CD4-positive, alpha-beta T cell treated with Interleukin-4 for 4 hours (primary cell): ENCODE measurements at regions not wholly inside any gene's neighbourhood (a gene's known extent, or its start where the extent isn't known, plus 50 kb on each side); places are given as distances from the start of the nearest gene placed in this dataset.

Source experiments
- DNase-seq: peaks from one replicate; pipeline ENCODE4 v3.0.0-alpha.2; 2020

- no peak for DNase-seq
These were observed 305.4 kb upstream of the HS6ST1 start for GRCh38 chr2:128623776-128624761.

GRCh38 chr2:128624956-128625355 is 306.3 kb upstream of the HS6ST1 start:
- no peak for DNase-seq

GRCh38 chr2:128625421-128625820 is 306.8 kb upstream of the HS6ST1 start:
- DNase-seq, result no peak

GRCh38 chr2:128625963-128626759 is 307.5 kb upstream of the HS6ST1 start:
- DNase-seq, result no peak

GRCh38 chr2:128626760-128627511 is 308.3 kb upstream of the HS6ST1 start:
- no peak for DNase-seq

GRCh38 chr2:128628206-128628605 is 309.5 kb upstream of the HS6ST1 start:
- no peak for DNase-seq

GRCh38 chr2:128628996-128629395 is 310.3 kb upstream of the HS6ST1 start:
- DNase-seq, result no peak

GRCh38 chr2:128630974-128631697 is 312.5 kb upstream of the HS6ST1 start:
- no peak for DNase-seq

GRCh38 chr2:128631698-128632500 is 313.2 kb upstream of the HS6ST1 start:
- no peak for DNase-seq

- DNase-seq, result no peak
These were observed 313.8 kb upstream of the HS6ST1 start for GRCh38 chr2:128632501-128632800.

GRCh38 chr2:128633501-128633900 is 314.8 kb upstream of the HS6ST1 start:
- DNase-seq, result no peak

- no peak for DNase-seq
These were observed 316.8 kb upstream of the HS6ST1 start for GRCh38 chr2:128635361-128635900.

- DNase-seq, result no peak
These were observed 318.1 kb upstream of the HS6ST1 start for GRCh38 chr2:128636802-128637147.

- no peak for DNase-seq
These were observed 318.9 kb upstream of the HS6ST1 start for GRCh38 chr2:128637481-128638155.

GRCh38 chr2:128638341-128639119 is 319.9 kb upstream of the HS6ST1 start:
- no peak for DNase-seq

GRCh38 chr2:128639120-128639477 is 320.4 kb upstream of the HS6ST1 start:
- no peak for DNase-seq

- no peak for DNase-seq
These were observed 321.0 kb upstream of the HS6ST1 start for GRCh38 chr2:128639693-128640092.

GRCh38 chr2:128640166-128640844 is 321.6 kb upstream of the HS6ST1 start:
- DNase-seq, result no peak

GRCh38 chr2:128640845-128641360 is 322.2 kb upstream of the HS6ST1 start:
- no peak for DNase-seq
